Naive B cell (primary cell): ENCODE measurements at regions not wholly inside any gene's neighbourhood (a gene's known extent, or its start where the extent isn't known, plus 50 kb on each side); places are given as distances from the start of the nearest gene placed in this dataset.

Experiments
- ATAC-seq, 2 donors: fragments of 150-1000 bp; cut with Tn5 transposase; 2 replicates each; pipeline ENCODE4 v1.10.0; 2021; ENCODE audit warnings: low read depth in 2 of 2, mild to moderate bottlenecking in 2 of 2, moderate library complexity in 2 of 2
- DNase-seq: peaks from one replicate; pipeline ENCODE4 v3.0.0; 2022
- H3K27ac Mint-ChIP-seq, 6 donors: one replicate each; pipeline ENCODE4 v1.8.0; 2020 to 2022; ENCODE audit warnings: mild to moderate bottlenecking in 6 of 6, mixed read lengths in 6 of 6, moderate library complexity in 5 of 6, inconsistent platforms in 2 of 6
- H3K27me3 Mint-ChIP-seq, 3 donors: one replicate each; pipeline ENCODE4 v1.8.0; 2021 to 2022; ENCODE audit warnings: mixed read lengths in 3 of 3, mild to moderate bottlenecking in 1 of 3
- H3K36me3 Mint-ChIP-seq, 2 donors: one replicate each; pipeline ENCODE4 v1.8.0; 2020 to 2022; ENCODE audit warnings: mixed read lengths in 2 of 2, inconsistent platforms in 1 of 2, mild to moderate bottlenecking in 1 of 2
- H3K4me1 Mint-ChIP-seq, 3 donors: one replicate each; pipeline ENCODE4 v1.8.0; 2020 to 2022; ENCODE audit warnings: mixed read lengths in 3 of 3, inconsistent platforms in 1 of 3, mild to moderate bottlenecking in 1 of 3, moderate library complexity in 1 of 3
- H3K4me3 Mint-ChIP-seq, 8 donors: one replicate each; pipeline ENCODE4 v1.8.0; 2020 to 2022; ENCODE audit warnings: mild to moderate bottlenecking in 8 of 8, mixed read lengths in 8 of 8, moderate library complexity in 8 of 8, inconsistent platforms in 2 of 8
- H3K9me3 Mint-ChIP-seq, 7 donors: one replicate each; pipeline ENCODE4 v1.8.0; 2020 to 2022; ENCODE audit warnings: mixed read lengths in 7 of 7, mild to moderate bottlenecking in 5 of 7, inconsistent platforms in 2 of 7, moderate library complexity in 1 of 7

DNA sequence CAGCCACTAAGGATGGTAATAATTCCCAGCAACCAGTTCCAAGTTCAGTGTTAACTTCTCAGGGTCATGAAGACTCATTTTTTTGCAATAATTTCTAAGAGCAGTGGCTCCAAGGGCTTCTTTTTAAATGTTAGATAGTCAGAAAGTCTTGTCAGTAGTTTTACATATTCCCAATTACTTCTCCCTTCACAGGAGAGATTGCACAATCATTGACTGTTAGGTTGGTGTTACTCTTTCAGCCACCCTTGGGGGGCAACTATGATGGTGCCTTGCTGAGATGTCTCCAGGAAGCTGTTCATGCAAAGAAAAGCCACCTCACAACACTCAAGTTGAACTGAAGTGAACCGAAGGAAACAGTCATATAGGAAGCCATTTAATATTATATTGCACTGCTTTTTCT, 127.9 kb upstream of the DOCK10 start:
- Mint-ChIP-seq H3K9me3 (peaks cover 0 to 2% (median 0%) of the 10 kb centered on the region in 7 donors), H3K4me3 (no peak overlapping the region), H3K36me3 (no peaks in the 10 kb centered on the region), H3K4me1 (peaks cover 0 to 5% (median 0%) of the 10 kb centered on the region in 3 donors), H3K27me3 (peaks cover 14 to 21% (median 19%) of the 10 kb centered on the region in 3 donors), H3K27ac (no peak overlapping the region)
- DNase-seq (no peak), ATAC-seq (no peak)

GRCh38 chr2:225169396-225169795, 127.1 kb upstream of the DOCK10 start:
- DNase-seq (no peak), ATAC-seq (no peak)
- H3K4me1 Mint-ChIP-seq: peaks cover 0 to 5% (median 0%) of the 10 kb centered on the region in 3 donors
- H3K4me3 Mint-ChIP-seq: no peak overlapping the region
- H3K27me3 Mint-ChIP-seq: peaks cover 20 to 25% (median 25%) of the 10 kb centered on the region in 3 donors
- no peaks in the 10 kb centered on the region for H3K36me3 Mint-ChIP-seq
- H3K9me3 Mint-ChIP-seq: peaks cover 0 to 2% (median 0%) of the 10 kb centered on the region in 7 donors
- H3K27ac Mint-ChIP-seq: no peak overlapping the region

DNA sequence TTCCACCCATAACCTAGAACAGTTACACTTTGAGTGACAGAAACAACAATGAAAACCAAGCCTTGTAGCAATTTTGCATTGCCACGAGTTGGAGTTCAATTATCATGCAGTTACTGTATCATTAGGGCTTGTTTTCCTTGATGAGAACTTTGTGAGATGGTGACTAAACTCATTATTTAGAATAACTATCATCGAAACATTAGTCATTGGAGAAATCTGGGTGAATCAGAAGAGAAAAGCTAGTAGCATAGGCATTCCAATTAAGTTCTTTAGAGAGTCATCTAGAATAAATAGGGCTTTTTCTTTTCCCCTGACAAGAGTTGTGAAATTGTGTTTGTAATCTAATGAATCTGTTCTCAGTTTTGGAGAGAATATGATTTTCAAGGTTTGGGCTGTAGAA, 122.8 kb upstream of the DOCK10 start:
- Mint-ChIP-seq H3K27ac (no peak overlapping the region), H3K36me3 (no peaks in the 10 kb centered on the region), H3K4me3 (no peak overlapping the region), H3K27me3 (peaks cover 19 to 30% (median 21%) of the 10 kb centered on the region in 3 donors), H3K9me3 (peaks cover 0 to 2% (median 0%) of the 10 kb centered on the region in 7 donors), H3K4me1 (no peaks in the 10 kb centered on the region)
- ATAC-seq (no peak), DNase-seq (no peak)

- no peaks in the 10 kb centered on the region for H3K36me3 Mint-ChIP-seq
Observed at GRCh38 chr2:225164401-225165050, 122.3 kb upstream of the DOCK10 start.

GRCh38 chr2:225158360-225158759, 116.1 kb upstream of the DOCK10 start:
- Mint-ChIP-seq H3K4me1 (no peaks in the 10 kb centered on the region), H3K9me3 (peaks cover 0 to 4% (median 0%) of the 10 kb centered on the region in 7 donors)
- ATAC-seq: no peak

More at GRCh38 chr2:225164401-225165050, 122.3 kb upstream of the DOCK10 start:
- Mint-ChIP-seq H3K4me1 (no peaks in the 10 kb centered on the region), H3K27ac (no peak overlapping the region), H3K27me3 (peaks cover 14 to 25% (median 17%) of the 10 kb centered on the region in 3 donors), H3K9me3 (peaks cover 0 to 2% (median 0%) of the 10 kb centered on the region in 7 donors), H3K4me3 (no peak overlapping the region)
- DNase-seq (no peak), ATAC-seq (no peak)

GRCh38 chr2:225156853-225157451, 114.7 kb upstream of the DOCK10 start:
- H3K36me3 Mint-ChIP-seq: no peaks in the 10 kb centered on the region
- ATAC-seq (no peak), DNase-seq (no peak)
- H3K4me3 Mint-ChIP-seq: no peak overlapping the region
- no peaks in the 10 kb centered on the region for H3K27me3 Mint-ChIP-seq
- H3K9me3 Mint-ChIP-seq: peaks cover 0 to 6% (median 0%) of the 10 kb centered on the region in 7 donors
- no peaks in the 10 kb centered on the region for H3K4me1 Mint-ChIP-seq
- H3K27ac Mint-ChIP-seq: no peak overlapping the region

More at GRCh38 chr2:225158360-225158759, 116.1 kb upstream of the DOCK10 start:
- Mint-ChIP-seq H3K27me3 (peaks cover 0 to 5% (median 2%) of the 10 kb centered on the region in 3 donors), H3K27ac (no peak overlapping the region), H3K4me3 (no peak overlapping the region), H3K36me3 (no peaks in the 10 kb centered on the region)
- DNase-seq: no peak

GRCh38 chr2:225140723-225141122, 98.5 kb upstream of the DOCK10 start:
- Mint-ChIP-seq H3K4me3 (no peak overlapping the region), H3K27ac (no peak overlapping the region)

DNA sequence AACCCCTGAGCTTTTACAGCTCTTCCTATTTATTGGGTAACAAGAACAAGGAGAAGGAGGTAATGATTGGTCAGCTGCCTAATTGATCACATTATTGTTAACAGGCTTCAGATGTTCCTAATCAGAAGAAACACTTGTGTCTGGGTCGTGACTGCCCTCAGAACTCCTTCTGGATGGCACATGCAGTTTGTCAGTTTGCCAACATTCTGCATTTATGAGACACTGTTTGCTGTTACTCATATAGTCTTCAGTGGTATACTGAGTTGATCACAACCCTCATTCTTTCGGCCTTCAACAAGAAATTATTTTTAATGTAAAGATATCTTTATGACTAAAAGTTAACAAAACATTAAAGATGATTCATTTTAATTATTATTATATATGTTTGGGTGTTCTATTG, 95.7 kb upstream of the DOCK10 start:
- H3K27me3 Mint-ChIP-seq: peaks cover 17 to 22% (median 19%) of the 10 kb centered on the region in 3 donors
- no peak for ATAC-seq
- no peaks in the 10 kb centered on the region for H3K36me3 Mint-ChIP-seq
- H3K9me3 Mint-ChIP-seq: peaks cover 3 to 17% (median 9%) of the 10 kb centered on the region in 7 donors
- DNase-seq: no peak
- no peaks in the 10 kb centered on the region for H3K4me1 Mint-ChIP-seq
- H3K27ac Mint-ChIP-seq: peak overlapping the region in 1 of 6 donors; percentile 85
- no peak overlapping the region for H3K4me3 Mint-ChIP-seq

More at GRCh38 chr2:225140723-225141122, 98.5 kb upstream of the DOCK10 start:
- Mint-ChIP-seq H3K4me1 (no peaks in the 10 kb centered on the region), H3K27me3 (peaks cover 15 to 22% (median 17%) of the 10 kb centered on the region in 3 donors), H3K9me3 (peaks cover 3 to 13% (median 9%) of the 10 kb centered on the region in 7 donors), H3K36me3 (no peaks in the 10 kb centered on the region)
- ATAC-seq: no peak
- DNase-seq: no peak

GRCh38 chr2:225136552-225136951, 94.3 kb upstream of the DOCK10 start:
- Mint-ChIP-seq H3K36me3 (no peaks in the 10 kb centered on the region), H3K9me3 (peaks cover 3 to 13% (median 4%) of the 10 kb centered on the region in 7 donors), H3K27ac (no peak overlapping the region), H3K27me3 (peaks cover 12 to 24% (median 19%) of the 10 kb centered on the region in 3 donors), H3K4me3 (no peak overlapping the region), H3K4me1 (no peaks in the 10 kb centered on the region)
- no peak for ATAC-seq
- DNase-seq: no peak

GRCh38 chr2:225131898-225132297, 89.6 kb upstream of the DOCK10 start:
- ATAC-seq (no peak), DNase-seq (no peak)
- Mint-ChIP-seq H3K9me3 (peaks cover 0 to 5% (median 3%) of the 10 kb centered on the region in 7 donors), H3K27me3 (peaks cover 8 to 20% (median 15%) of the 10 kb centered on the region in 3 donors), H3K36me3 (no peaks in the 10 kb centered on the region), H3K4me3 (no peak overlapping the region), H3K4me1 (no peaks in the 10 kb centered on the region), H3K27ac (no peak overlapping the region)

DNA sequence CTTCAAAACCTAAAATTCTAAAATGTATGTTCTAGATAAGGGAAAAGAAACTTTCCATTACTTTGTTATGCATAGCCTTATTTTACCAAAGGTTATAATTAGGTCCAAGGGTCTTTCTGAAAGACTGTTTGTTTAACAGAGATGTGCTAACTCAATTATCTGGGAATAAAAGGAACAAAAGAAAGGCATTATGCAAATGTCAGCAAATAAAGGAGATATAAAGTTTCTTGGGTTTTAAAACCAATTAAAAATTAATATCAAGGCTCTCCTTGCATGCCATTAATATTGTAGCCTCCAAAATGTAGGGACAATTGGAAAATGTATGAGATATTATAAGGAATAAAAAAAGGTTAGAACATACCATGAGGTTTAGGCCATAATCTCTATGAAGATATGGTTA, 87.8 kb upstream of the DOCK10 start:
- Mint-ChIP-seq H3K4me3 (no peak overlapping the region), H3K27ac (no peak overlapping the region), H3K36me3 (no peaks in the 10 kb centered on the region), H3K27me3 (peaks cover 4 to 27% (median 19%) of the 10 kb centered on the region in 3 donors), H3K4me1 (no peaks in the 10 kb centered on the region), H3K9me3 (peaks cover 0 to 5% (median under 1%) of the 10 kb centered on the region in 7 donors)
- ATAC-seq (no peak), DNase-seq (no peak)

DNA sequence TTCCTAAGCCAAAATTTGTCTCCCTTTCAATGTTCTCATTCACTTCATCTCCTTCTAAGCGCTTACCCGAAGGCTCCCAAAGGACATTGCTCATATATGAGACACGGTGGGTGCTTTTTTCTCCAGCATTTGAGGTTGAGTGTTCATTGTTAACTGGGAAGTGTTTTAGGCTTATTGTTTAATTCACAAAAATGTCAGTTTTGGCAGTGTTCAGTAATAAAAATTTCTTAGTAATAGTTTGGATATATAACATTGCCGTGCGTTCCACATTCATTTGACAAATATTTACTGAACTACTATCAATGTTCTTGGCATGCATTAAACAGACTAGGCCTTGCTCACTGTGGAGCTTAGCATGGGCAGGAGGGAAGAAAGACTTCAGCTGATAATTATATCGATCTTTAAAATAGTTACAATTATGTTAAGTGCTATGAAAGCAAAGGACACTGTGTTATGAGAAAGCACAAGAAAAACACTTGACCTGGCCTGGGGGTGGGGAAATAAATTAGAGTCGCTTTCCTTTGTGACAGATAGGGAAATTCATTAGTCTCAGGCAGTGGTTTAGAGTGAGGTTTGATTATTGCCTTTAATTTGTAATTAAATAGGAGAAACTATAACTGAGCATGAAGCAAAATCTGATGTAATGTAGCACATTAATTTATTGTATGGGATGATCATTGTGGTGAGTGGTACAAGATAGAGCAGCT, 82.2 kb upstream of the DOCK10 start:
- peaks cover 0 to 21% (median 19%) of the 10 kb centered on the region in 3 donors for H3K27me3 Mint-ChIP-seq
- no peak overlapping the region for H3K4me3 Mint-ChIP-seq
- H3K27ac Mint-ChIP-seq: peak overlapping the region in 2 of 6 donors; percentile 1 to 9
- H3K9me3 Mint-ChIP-seq: peaks cover 0 to 5% (median 2%) of the 10 kb centered on the region in 7 donors
- no peak for ATAC-seq
- peaks cover 0 to 5% (median 0%) of the 10 kb centered on the region in 3 donors for H3K4me1 Mint-ChIP-seq
- no peak for DNase-seq
- H3K36me3 Mint-ChIP-seq: no peaks in the 10 kb centered on the region

GRCh38 chr2:225122583-225123486, 80.6 kb upstream of the DOCK10 start:
- H3K27me3 Mint-ChIP-seq: peaks cover 0 to 16% (median 14%) of the 10 kb centered on the region in 3 donors
- ATAC-seq (no peak), DNase-seq (no peak)
- H3K4me3 Mint-ChIP-seq: no peak overlapping the region
- peak overlapping the region in 2 of 6 donors; percentile 10 to 48 for H3K27ac Mint-ChIP-seq
- H3K4me1 Mint-ChIP-seq: peaks cover 0 to 5% (median 0%) of the 10 kb centered on the region in 3 donors
- no peaks in the 10 kb centered on the region for H3K36me3 Mint-ChIP-seq
- H3K9me3 Mint-ChIP-seq: peaks cover 0 to 5% (median 2%) of the 10 kb centered on the region in 7 donors
